HG03039 (cell line): ENCODE measurements at regions not wholly inside any gene's neighbourhood (a gene's known extent, or its start where the extent isn't known, plus 50 kb on each side); places are given as distances from the start of the nearest gene placed in this dataset.
"Not testable (repeated sequence)": the region's sequence is repeated elsewhere in the genome, so short reads cannot be mapped to it uniquely, and the experiment has no call there.

Experiments
- ATAC-seq: cut with Tn5 transposase; IDR thresholded peaks from one replicate; pipeline ENCODE4 v1.9.1; 2021; ENCODE audit warnings: mild to moderate bottlenecking, moderate library complexity; ENCODE audit not compliant: unreplicated experiment

GRCh38 chr11:37404231-37404630 lies 806.2 kb upstream of the RAG2 start:
- no peak for ATAC-seq

DNA sequence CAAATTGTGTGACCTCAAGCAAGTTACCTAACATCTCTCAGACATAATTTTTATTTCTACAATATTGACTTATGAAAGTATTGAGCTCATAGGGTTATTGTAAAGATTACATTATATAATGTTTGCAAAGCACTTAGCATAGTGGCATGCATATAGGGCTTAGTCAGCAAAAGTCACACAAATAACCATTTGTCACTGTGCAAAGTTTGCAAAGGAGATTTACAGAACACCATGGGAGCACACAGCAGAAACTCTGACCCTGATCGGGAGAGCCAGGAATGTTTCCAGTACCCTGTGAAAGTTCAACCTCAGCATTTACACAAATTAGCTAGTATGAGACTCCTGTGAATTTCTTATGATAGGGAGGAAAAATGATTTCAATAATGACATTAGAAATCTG lies 804.6 kb upstream of the RAG2 start:
- no peak for ATAC-seq

DNA sequence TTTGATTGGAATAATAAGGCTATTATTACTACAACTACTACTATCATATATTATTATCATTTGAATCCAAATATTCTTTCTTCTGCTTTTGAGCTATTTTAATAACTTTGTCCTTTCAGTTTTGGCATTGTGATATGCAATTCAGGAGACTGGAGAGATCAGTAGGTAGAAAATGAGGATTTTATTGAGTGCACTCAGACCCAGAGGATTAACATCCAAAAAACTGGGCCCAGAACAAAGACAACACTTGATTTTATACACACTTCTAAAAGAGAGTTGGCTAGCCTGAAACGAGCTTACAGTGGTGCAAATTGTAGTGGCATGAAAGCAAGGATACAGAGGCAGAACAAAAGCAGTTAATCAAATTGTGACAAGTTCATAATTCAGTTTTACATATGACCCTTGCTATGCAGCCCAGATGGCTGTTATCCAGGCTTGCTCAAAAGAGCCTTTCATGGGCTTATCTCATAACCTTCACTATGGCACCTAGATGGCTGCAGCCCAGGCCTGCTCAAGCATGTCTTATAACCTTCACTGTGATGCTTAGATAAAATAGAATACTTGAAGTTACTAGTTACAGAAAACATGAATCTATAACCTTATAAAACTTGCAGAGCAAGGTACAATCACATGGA lies 796.3 kb upstream of the RAG2 start:
- no peak for ATAC-seq

GRCh38 chr11:37391615-37392014 lies 793.6 kb upstream of the RAG2 start:
- no peak for ATAC-seq

DNA sequence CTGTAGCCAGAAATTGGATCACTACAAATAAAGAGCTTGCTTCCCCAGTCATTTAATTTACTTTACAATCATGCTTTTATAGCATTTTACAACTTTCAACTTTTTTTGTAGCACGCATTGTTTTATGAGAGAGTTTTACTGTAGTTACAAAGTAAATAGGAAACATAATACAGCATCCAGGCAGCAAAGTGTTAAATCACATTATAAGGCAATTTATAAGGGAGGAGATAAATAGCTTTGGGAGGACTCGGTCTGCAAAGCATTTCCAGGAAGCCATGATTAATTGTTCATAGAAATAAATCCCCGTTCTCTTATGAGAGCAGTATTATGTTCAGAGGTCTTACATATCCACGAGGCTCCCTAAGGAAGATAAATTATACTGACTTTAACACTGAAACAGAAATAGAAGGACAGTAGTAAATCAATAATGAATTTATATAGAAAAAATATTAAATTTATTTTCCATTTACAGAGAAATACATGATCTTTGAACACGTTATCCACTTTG lies 792.6 kb upstream of the RAG2 start:
- ATAC-seq, result no peak

GRCh38 chr11:37378958-37379357 lies 780.9 kb upstream of the RAG2 start:
- no peak for ATAC-seq

DNA sequence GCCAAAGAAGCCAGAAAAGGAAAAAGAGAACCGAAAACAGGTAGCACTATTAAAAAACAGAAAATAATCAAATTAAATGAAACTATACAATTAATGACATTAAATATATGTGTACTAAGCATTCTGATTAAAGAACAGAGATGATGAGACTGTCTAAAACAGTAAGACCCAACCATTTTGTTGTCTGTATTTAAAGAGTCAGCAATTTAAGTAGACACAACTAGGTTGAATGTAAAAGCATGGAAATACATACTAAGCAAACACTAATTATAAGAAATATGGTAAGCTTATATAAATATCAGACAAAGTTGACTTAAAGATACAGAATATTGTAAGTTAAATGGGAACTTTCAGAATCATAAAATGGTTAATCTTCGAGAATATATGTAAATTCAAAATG lies 774.6 kb upstream of the RAG2 start:
- no peak for ATAC-seq

GRCh38 chr11:37371346-37371970 lies 773.4 kb upstream of the RAG2 start:
- no peak for ATAC-seq

DNA sequence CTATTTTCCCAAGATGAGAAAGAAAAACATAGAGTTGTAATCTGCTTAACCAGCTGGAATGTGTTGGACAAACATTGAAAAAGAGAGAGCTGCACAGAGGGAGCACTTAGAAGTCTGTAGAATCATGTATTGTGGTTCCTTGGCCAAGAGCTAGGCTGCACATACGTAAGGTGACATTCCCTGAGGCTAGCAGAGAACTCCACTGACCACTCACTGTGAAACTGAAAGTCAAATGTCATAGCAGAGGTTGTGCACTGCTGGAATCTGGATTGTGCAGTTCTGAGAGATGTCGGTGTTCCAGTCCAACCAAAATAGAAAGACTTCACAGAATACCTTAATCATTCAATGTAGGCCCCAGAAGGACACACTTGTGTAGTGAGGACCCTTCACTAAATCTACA lies 772.8 kb upstream of the RAG2 start:
- ATAC-seq, result no peak

- no peak for ATAC-seq
These were observed 766.3 kb upstream of the RAG2 start for GRCh38 chr11:37364246-37364839.

DNA sequence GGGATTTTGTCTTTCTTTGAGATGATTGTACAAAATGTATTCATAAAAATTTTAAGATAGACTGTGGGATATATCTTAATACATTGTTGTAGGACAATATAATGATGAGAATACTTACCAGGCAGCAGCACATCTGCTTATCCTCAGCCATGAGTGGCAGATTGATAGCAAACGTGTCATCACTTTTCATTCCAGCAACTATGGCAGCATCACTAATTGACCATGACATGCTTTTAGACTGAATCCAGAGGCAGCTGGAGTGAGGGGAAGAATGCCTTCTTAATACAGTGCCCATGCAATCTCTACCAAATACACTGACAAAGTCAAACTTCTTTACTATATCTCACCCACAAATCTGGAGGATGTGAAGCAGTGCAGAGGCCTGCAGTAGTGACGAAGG lies 755.2 kb upstream of the RAG2 start:
- ATAC-seq, result no peak

- no peak for ATAC-seq
These were observed 754.4 kb upstream of the RAG2 start for GRCh38 chr11:37352485-37352884.

DNA sequence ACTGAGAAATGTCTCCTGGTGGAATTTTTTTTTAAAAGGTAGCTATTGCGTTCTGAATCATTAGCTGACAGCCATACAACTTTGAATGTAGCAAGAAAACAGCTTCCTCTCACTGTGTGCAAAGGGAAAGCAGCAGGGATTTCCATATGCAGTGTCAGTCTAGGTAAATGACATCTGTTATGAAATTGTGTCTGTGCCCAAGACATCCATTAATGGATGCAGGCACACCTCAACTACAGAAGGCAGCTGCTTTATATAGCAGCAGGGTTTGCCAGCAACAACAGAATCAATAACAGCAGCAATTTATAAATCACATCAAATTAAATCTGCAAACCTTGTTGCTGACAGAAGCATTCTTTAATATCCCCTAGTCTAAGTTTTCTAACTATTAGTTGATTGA lies 745.3 kb upstream of the RAG2 start:
- no peak for ATAC-seq

DNA sequence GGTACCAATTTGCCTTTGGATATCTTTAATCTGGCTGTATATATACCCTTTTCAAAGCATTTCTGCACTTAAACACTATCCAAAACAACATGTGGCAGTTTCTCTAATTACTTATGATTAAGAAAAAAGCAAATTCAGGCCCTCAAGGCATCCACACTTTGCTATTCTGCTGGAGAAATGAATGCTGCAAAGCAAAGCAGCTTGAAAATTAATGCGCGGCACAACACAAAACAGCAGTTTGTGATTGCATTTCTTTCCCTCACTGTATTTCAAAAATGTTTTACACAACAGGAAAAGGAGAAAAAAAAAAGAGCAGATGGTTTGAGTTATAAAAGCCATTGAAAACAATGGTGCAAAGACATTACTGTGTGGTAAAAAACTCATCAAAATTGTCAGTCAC lies 738.4 kb upstream of the RAG2 start:
- no peak for ATAC-seq

- no peak for ATAC-seq
These were observed 735.3 kb upstream of the RAG2 start for GRCh38 chr11:37333345-37333744.

DNA sequence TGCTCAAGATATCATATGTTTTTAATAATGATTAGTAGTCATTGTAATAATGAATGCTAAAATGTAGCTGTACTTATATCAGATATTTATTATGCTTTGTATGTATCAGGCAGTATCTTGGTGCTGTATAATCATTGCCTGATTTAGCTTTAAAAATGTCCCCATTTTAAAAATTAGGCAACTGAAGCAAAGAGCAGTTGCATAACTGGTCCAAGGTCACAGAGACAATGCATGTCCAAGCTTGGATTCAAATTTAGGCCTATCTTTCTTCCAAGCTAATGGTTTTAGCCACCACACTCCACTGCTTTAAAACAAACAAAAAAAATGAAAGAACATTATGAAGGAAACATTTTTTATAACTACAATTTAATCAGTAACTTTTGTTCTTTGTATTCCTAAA lies 725.8 kb upstream of the RAG2 start:
- ATAC-seq, result no peak

DNA sequence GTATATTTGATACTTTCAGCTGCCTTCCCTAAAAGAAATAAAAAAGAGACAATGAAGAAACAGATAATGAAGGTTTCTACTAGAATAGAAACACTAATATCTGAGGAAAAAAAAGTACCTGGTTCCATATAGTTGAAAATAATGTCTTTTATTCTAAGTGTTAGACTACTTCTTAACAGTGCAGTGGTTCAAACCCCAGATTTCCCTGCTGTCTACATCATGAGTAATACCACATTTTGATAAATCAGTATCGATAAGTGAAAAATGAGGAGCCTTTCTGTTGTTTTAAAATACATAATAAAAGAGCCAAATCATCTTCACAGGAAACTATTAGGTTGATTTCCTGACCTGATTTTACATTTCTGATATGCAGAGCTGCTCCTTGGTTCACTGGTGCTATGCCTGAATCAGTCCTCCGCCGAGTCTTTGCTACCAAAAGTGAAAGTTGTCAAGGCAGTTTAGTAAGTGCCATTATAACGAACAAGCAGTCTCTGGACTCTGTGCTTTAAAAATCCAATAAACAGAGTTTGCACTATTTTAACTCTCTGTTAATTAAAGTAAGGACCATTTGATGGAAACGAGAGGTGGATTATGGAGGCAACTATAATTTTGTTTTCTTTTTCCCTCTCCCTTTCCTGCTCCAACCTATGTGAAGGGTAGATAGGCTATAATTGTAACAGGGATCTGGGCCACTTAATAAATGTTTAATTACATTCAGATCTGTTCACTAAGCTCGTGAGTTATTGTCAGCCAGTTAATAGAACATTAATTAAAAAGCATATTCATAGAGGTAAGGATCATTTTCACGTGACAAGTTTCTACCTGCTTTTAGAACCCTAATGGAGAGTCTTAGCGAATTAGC lies 724.5 kb upstream of the RAG2 start:
- no peak for ATAC-seq

GRCh38 chr11:37320921-37321320 lies 722.9 kb upstream of the RAG2 start:
- no peak for ATAC-seq

DNA sequence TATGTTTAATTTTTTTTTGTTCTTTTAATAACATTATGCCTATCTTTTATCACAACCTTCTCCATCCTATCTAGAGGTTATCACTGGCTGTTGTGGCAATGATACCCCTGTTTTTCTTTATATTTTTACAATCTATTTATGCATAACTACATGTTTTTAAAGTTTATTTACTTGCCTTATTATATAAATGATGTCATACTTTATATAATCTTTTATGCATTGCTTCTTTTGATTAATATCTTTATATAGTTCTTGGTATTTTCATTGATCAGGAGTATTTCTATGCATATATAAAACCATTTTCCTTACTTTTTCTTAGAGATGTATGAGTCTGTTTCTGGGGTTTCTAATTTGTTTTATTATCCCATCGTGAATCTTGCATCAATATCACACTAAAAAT lies 719.8 kb upstream of the RAG2 start:
- ATAC-seq, result no peak

DNA sequence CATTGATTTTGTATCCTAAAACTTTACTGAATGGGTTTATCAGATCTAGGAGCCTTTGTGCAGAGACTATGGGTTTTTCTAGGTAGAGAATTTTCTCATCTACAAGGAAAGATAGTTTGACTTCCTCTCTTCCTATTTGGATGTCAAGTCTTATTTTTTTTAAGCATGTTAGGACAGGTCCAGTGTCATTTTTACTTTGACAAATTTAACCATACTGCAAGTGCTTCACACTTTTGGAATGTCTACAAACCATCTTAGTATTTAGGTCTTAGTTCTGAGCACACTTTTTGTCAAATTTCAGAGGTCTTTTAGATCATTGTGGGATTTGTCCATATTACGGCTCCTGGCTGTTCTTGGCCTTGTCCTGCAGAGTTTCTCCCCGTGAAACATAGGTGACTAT lies 715.2 kb upstream of the RAG2 start:
- no peak for ATAC-seq

DNA sequence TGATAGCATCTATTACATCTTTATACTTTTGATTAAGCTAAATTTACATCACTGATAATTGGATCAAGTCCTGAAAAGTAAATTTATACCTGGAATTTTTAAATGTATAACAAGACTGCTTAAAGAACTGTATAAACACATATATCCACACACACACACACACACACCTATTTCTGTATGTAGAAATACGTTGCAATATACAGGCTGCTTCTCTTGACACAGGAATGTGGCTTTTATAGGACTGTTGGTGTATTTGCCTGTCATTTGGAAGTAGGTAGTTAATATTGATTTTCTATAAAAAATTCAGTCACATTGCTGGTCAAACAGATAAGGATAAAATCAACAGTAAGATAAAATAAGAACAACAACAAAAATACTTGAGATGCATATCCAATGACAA lies 708.5 kb upstream of the RAG2 start:
- ATAC-seq, result no peak

DNA sequence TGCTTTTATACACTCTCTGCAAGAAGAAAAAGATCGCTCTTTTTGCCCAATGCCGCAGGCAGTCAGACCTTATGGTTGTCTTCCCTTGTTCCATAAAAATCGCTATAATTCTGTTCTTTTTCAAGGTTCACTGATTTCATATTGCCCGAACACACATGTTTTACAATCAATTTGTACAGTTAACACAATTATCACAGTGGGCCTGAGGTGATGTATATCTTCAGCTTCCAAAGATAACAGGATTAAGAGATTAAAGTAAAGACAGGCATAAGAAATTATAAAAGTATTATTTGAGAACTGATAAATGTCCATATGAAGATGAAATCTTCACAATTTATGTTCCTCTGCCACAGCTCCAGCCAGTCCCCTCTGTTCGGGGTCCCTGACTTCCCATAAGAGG lies 703.4 kb upstream of the RAG2 start:
- not testable (repeated sequence) for ATAC-seq
